Activated CD4-positive, alpha-beta T cell treated with anti-CD3 and anti-CD28 coated beads for 36 hours (primary cell): ENCODE measurements at regions not wholly inside any gene's neighbourhood (a gene's known extent, or its start where the extent isn't known, plus 50 kb on each side); places are given as distances from the start of the nearest gene placed in this dataset.

ENCODE experiments used
- ATAC-seq: fragments of 200-7000 bp; cut with Tn5 transposase; one replicate; pipeline ENCODE4 v1.10.0; 2021; ENCODE audit warnings: mild to moderate bottlenecking, moderate library complexity
- CTCF ChIA-PET: fragments of 350-600 bp; sonication (Branson Sonifier 250); formaldehyde crosslinking; loops from one replicate; lab custom pipeline; 2021; ENCODE audit warnings: antibody characterized with exemption; lab: Charles Lee
- POLR2A ChIA-PET: fragments of 350-600 bp; sonication (Branson Sonifier 250); formaldehyde crosslinking; loops from one replicate; lab custom pipeline; 2021; ENCODE audit warnings: antibody characterized with exemption, inconsistent platforms; lab: Charles Lee
- DNase-seq: peaks from one replicate; pipeline ENCODE4 v3.0.0-alpha.2; 2020
- H3K27ac Mint-ChIP-seq: one replicate; pipeline ENCODE4 v1.8.0; 2021; ENCODE audit warnings: mixed read lengths
- H3K27me3 Mint-ChIP-seq: one replicate; pipeline ENCODE4 v1.8.0; 2021; ENCODE audit warnings: mixed read lengths
- H3K36me3 Mint-ChIP-seq: one replicate; pipeline ENCODE4 v1.8.0; 2021; ENCODE audit warnings: low read depth, mixed read lengths
- H3K4me1 Mint-ChIP-seq: one replicate; pipeline ENCODE4 v1.8.0; 2021; ENCODE audit warnings: mixed read lengths
- H3K4me3 Mint-ChIP-seq: one replicate; pipeline ENCODE4 v1.8.0; 2021; ENCODE audit warnings: mild to moderate bottlenecking, moderate library complexity, mixed read lengths
- H3K9me3 Mint-ChIP-seq: one replicate; pipeline ENCODE4 v1.8.0; 2021; ENCODE audit warnings: low read depth, mixed read lengths
- intact Hi-C, 2 experiments: fragments of 100-400 bp; cut with DNase I in 1 of 2; cut with micrococcal nuclease in 1 of 2; formaldehyde crosslinking; loops; one replicate each; pipeline versions ENCODE4 v1.14.2 to v1.15.1; 2022 to 2024; cut with DNase I, micrococcal nuclease

- H3K36me3 Mint-ChIP-seq = no peaks in the 10 kb centered on the region
- ChIA-PET POLR2A (no interaction called here), CTCF (no interaction called here)
- ATAC-seq = no peak
- H3K4me1 Mint-ChIP-seq = peaks cover 16% of the 10 kb centered on the region
- H3K9me3 Mint-ChIP-seq = no peaks in the 10 kb centered on the region
- intact Hi-C loops = loop anchor here in 1 of 2 experiments (10.0 kb wide), 1 partner anchor 323 kb away; no protein-coding TSS in a partner anchor
- peaks cover 16% of the 10 kb centered on the region for H3K27me3 Mint-ChIP-seq
- H3K4me3 Mint-ChIP-seq = no peak overlapping the region
- peak; percentile 15 for DNase-seq
- no peak overlapping the region for H3K27ac Mint-ChIP-seq
These were observed 210.4 kb downstream of the ANKRD60 start for GRCh38 chr20:58017970-58018530.

- no peaks in the 10 kb centered on the region for H3K36me3 Mint-ChIP-seq
- intact Hi-C loops = loop anchor here in 1 of 2 experiments (10.0 kb wide), 1 partner anchor 323 kb away; no protein-coding TSS in a partner anchor
- H3K4me1 Mint-ChIP-seq = peaks cover 16% of the 10 kb centered on the region
- no peak for ATAC-seq
- POLR2A ChIA-PET = no interaction called here
- CTCF ChIA-PET = no interaction called here
- H3K9me3 Mint-ChIP-seq = no peaks in the 10 kb centered on the region
- H3K27ac Mint-ChIP-seq = no peak overlapping the region
- DNase-seq = no peak
- H3K27me3 Mint-ChIP-seq = peaks cover 16% of the 10 kb centered on the region
- no peak overlapping the region for H3K4me3 Mint-ChIP-seq
These were observed 211.1 kb downstream of the ANKRD60 start for GRCh38 chr20:58017231-58017969.

DNA sequence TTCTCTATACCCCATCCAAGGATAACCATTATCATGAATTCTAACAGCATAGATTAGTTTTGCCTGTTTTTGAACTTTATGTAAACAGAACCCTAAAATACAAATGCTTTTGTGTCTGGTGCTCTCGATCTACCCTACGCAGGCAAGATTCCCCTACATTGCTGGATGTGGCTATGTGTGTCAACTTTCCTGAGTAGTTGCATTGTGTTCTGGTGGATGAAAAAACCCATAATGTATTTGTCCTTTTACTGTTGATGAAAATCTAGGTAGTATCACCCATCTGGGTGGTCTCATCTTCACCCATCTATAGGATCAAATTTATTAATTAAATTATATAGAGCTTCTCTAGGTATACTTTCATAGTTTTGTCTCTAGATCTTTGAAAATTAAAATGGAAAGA is 211.7 kb downstream of the ANKRD60 start:
- ATAC-seq (no peak), DNase-seq (no peak)
- H3K27ac Mint-ChIP-seq = no peak overlapping the region
- intact Hi-C loops = loop anchor here in 1 of 2 experiments (10.0 kb wide), 1 partner anchor 322 kb away; no protein-coding TSS in a partner anchor
- H3K4me1 Mint-ChIP-seq = peaks cover 16% of the 10 kb centered on the region
- H3K27me3 Mint-ChIP-seq = peaks cover 14% of the 10 kb centered on the region
- ChIA-PET CTCF (interaction anchor here (0.6 kb wide), 1 partner anchor 20 kb away, joined by 3 read pairs; no protein-coding TSS in a partner anchor), POLR2A (no interaction called here)
- no peaks in the 10 kb centered on the region for H3K9me3 Mint-ChIP-seq
- H3K36me3 Mint-ChIP-seq = no peaks in the 10 kb centered on the region
- H3K4me3 Mint-ChIP-seq = no peak overlapping the region

GRCh38 chr20:58014628-58015315 is 213.7 kb downstream of the ANKRD60 start:
- Mint-ChIP-seq H3K27me3 (peaks cover 14% of the 10 kb centered on the region), H3K9me3 (no peaks in the 10 kb centered on the region), H3K4me3 (no peak overlapping the region), H3K4me1 (peaks cover 16% of the 10 kb centered on the region), H3K27ac (no peak overlapping the region), H3K36me3 (no peaks in the 10 kb centered on the region)
- ATAC-seq = peak; percentile 91
- ChIA-PET POLR2A (no interaction called here), CTCF (interaction anchor here (0.7 to 1.0 kb wide), 3 partner anchors 8 to 97 kb away, joined by 3 read pairs; no protein-coding TSS in a partner anchor)
- intact Hi-C loops = loop anchor here in 1 of 2 experiments (1.0 to 10.0 kb wide), 3 partner anchors 296 to 395 kb away; no protein-coding TSS in a partner anchor
- DNase-seq = peak; percentile 46

DNA sequence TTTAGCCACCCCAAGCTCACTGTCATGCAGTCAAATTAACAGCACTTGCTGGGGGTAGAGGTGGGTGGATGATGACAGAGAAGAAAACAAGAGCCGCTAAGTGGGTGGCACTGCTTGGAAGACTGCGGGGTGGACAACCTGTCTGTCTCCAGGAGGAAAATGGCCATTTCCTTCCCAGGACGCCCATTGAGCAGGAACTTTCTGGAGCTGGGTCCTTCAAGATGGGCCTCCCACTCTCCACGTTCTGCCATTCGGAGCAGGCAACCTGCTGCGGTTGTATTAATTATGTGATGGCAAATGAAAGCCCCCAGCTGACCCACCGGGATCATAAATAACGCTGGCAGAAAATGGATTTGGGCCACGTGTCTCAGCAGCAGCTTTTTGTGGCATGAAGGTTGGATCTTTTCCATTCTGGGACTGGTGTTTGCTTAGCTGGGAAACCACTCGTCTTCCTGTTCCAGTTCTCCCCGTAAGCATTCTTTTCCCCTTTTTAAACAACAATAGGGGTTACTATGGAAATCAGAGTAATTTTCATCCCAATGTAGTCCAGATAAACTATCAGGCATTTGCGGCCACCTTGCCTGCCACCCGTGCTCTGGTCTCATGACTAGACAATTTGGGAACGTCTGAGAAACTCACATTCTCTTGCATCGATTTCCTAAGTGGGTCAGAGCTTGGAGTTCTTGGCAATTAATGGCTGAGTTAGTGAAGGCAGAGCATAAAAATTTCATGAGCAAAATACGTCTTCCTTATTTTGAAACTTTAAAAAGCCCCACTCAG is 215.5 kb downstream of the ANKRD60 start:
- Mint-ChIP-seq H3K9me3 (no peaks in the 10 kb centered on the region), H3K36me3 (no peaks in the 10 kb centered on the region), H3K4me3 (no peak overlapping the region), H3K27ac (no peak overlapping the region), H3K27me3 (peaks cover 11% of the 10 kb centered on the region), H3K4me1 (peaks cover 13% of the 10 kb centered on the region)
- POLR2A ChIA-PET = no interaction called here
- ATAC-seq (no peak), DNase-seq (no peak)
- CTCF ChIA-PET = interaction anchor here (0.6 to 0.8 kb wide), 3 partner anchors 123 to 431 kb away, joined by 3 to 6 read pairs (median 3); no protein-coding TSS in a partner anchor
- intact Hi-C loops = loop anchor here in 1 of 2 experiments (10.0 kb wide), 1 partner anchor 318 kb away; no protein-coding TSS in a partner anchor

DNA sequence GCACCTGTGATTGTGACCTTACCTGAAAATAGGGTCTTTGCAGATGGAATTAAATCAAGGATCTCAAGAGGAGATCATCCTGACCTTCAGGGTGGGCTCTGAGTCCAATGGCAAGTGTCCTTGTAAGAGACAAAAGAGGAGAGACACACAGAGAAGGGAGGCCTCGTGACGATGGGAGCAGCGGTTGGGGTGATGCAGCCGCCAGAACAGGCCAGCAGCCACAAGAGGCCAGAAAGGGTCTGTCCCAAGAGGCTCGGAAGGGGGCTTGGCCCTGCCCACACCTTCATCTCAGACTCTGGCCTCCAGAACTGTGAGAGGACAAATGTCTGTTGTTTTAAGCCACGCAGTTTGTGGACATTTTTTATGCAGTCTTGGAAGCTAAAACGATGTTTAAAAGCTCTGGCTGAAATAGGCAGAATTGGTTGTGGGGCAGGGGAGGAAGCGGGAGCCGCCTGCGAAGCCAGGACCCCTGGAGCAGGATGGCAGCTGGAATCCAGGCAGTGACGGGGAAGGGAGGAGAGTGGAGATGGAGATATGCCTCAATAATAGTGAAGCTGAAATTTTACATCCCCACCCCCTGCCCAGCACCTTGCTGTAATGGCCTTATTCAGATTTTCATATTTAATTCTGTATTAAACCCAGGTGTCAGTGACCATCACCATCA is 216.4 kb downstream of the ANKRD60 start:
- CTCF ChIA-PET = interaction anchor here (0.6 to 0.8 kb wide), 3 partner anchors 122 to 430 kb away, joined by 3 to 6 read pairs (median 3); no protein-coding TSS in a partner anchor
- Mint-ChIP-seq H3K27ac (no peak overlapping the region), H3K9me3 (no peaks in the 10 kb centered on the region), H3K4me3 (no peak overlapping the region), H3K36me3 (no peaks in the 10 kb centered on the region), H3K4me1 (peaks cover 13% of the 10 kb centered on the region), H3K27me3 (peaks cover 8% of the 10 kb centered on the region)
- intact Hi-C loops = loop anchor here in 1 of 2 experiments (10.0 kb wide), 1 partner anchor 317 kb away; no protein-coding TSS in a partner anchor
- DNase-seq = no peak
- POLR2A ChIA-PET = no interaction called here
- ATAC-seq = no peak

- POLR2A ChIA-PET = no interaction called here
- H3K4me3 Mint-ChIP-seq = no peak overlapping the region
- CTCF ChIA-PET = no interaction called here
These were observed 217.1 kb downstream of the ANKRD60 start for GRCh38 chr20:58011106-58011946.

DNA sequence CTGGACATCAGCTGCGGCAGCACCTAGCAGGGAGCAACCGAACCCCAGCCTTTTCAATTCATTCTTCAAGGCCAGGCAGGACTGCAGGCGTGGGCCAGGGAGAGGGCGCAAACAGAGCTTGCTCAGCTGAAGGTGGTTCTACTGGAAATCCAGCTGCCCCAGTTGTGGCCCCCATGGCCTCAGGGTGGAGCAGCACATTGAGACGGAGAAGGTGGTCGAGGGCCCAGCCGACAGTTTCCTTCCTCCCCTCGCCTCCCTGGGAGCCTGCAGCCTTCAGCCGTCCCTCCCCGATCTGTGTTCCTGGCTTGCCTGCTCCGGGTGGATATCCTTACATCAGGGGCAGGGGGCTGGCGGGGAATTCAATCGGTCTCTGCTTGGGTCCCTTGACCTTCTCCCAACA is 217.8 kb downstream of the ANKRD60 start:
- no peak overlapping the region for H3K4me3 Mint-ChIP-seq

More at GRCh38 chr20:58011106-58011946, 217.1 kb downstream of the ANKRD60 start:
- H3K27ac Mint-ChIP-seq = no peak overlapping the region
- ATAC-seq (no peak), DNase-seq (no peak)
- no peaks in the 10 kb centered on the region for H3K36me3 Mint-ChIP-seq
- intact Hi-C loops = loop anchor here in 1 of 2 experiments (10.0 kb wide), 1 partner anchor 317 kb away; no protein-coding TSS in a partner anchor
- peaks cover 13% of the 10 kb centered on the region for H3K4me1 Mint-ChIP-seq
- no peaks in the 10 kb centered on the region for H3K9me3 Mint-ChIP-seq
- H3K27me3 Mint-ChIP-seq = peaks cover 6% of the 10 kb centered on the region

GRCh38 chr20:58010186-58010585 is 218.3 kb downstream of the ANKRD60 start:
- Mint-ChIP-seq H3K36me3 (no peaks in the 10 kb centered on the region), H3K27me3 (peaks cover 2% of the 10 kb centered on the region), H3K4me3 (no peak overlapping the region), H3K9me3 (no peaks in the 10 kb centered on the region), H3K27ac (no peak overlapping the region), H3K4me1 (peaks cover 13% of the 10 kb centered on the region)
- ChIA-PET CTCF (no interaction called here), POLR2A (no interaction called here)
- no peak for ATAC-seq
- intact Hi-C loops = loop anchor here in 1 of 2 experiments (10.0 kb wide), 1 partner anchor 315 kb away; no protein-coding TSS in a partner anchor
- no peak for DNase-seq

More for the DNA sequence above, 217.8 kb downstream of the ANKRD60 start:
- no peaks in the 10 kb centered on the region for H3K36me3 Mint-ChIP-seq
- no peak overlapping the region for H3K27ac Mint-ChIP-seq
- ChIA-PET CTCF (no interaction called here), POLR2A (no interaction called here)
- H3K9me3 Mint-ChIP-seq = no peaks in the 10 kb centered on the region
- ATAC-seq (no peak), DNase-seq (no peak)
- H3K4me1 Mint-ChIP-seq = peaks cover 13% of the 10 kb centered on the region
- peaks cover 4% of the 10 kb centered on the region for H3K27me3 Mint-ChIP-seq
- intact Hi-C loops = loop anchor here in 1 of 2 experiments (10.0 kb wide), 1 partner anchor 316 kb away; no protein-coding TSS in a partner anchor

DNA sequence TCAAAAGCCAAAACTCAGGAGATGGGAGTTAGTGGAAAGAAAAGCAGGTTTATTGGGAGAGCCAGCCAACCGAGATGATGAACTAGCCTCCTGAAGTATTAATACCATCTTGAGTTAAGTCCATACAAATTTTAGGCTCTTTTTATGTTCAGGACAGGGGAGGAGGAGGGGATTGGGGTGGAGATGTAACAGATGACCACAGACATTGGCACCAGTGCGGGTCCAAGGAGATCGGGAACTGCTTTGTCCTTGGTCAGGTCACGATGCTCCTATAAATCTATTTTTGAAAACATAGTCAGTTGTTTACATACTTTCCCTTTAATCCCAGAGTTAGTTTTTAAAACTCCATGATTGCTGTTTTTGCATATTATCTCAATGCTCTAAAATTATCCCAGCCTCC is 219.6 kb downstream of the ANKRD60 start:
- Mint-ChIP-seq H3K4me1 (peaks cover 2% of the 10 kb centered on the region), H3K36me3 (no peaks in the 10 kb centered on the region), H3K9me3 (no peaks in the 10 kb centered on the region), H3K27me3 (peaks cover 2% of the 10 kb centered on the region), H3K27ac (no peak overlapping the region), H3K4me3 (no peak overlapping the region)
- ChIA-PET CTCF (no interaction called here), POLR2A (no interaction called here)
- ATAC-seq (no peak), DNase-seq (no peak)
- intact Hi-C loops = no loop called here
